Thoracic aorta (tissue), 2 donors: ENCODE measurements at regions not wholly inside any gene's neighbourhood (a gene's known extent, or its start where the extent isn't known, plus 50 kb on each side); places are given as distances from the start of the nearest gene placed in this dataset.
"Not testable (repeated sequence)": the region's sequence is repeated elsewhere in the genome, so short reads cannot be mapped to it uniquely, and the experiment has no call there.

ENCODE experiments used
- ATAC-seq: fragments of 150-250 bp; one replicate; pipeline ENCODE4 v1.8.0; 2017; ENCODE audit warnings: low read depth; ENCODE audit not compliant: insufficient number of reproducible peaks, low FRiP score
- DNase-seq: peaks from one replicate; pipeline ENCODE4 v3.0.0-alpha.2; 2020; ENCODE audit warnings: low spot score
- H3K27ac ChIP-seq, 2 donors: fragments of 200-600 bp; sonication (generic); 1 replicate in 1 of 2; 2 replicates in 1 of 2; pipeline ENCODE4 v1.5.1; 2016; ENCODE audit warnings: mild to moderate bottlenecking in 2 of 2, moderate library complexity in 2 of 2
- H3K27me3 ChIP-seq: fragments of 200-600 bp; sonication (generic); replicated peaks from 2 replicates; pipeline ENCODE4 v1.6.0; 2016; ENCODE audit warnings: mild to moderate bottlenecking; ENCODE audit not compliant: insufficient read depth
- H3K36me3 ChIP-seq: fragments of 200-600 bp; sonication (generic); one replicate; pipeline ENCODE4 v1.5.1; 2016
- H3K4me1 ChIP-seq, 2 donors: fragments of 200-600 bp; sonication (generic); 1 replicate in 1 of 2; 2 replicates in 1 of 2; pipeline versions ENCODE4 v1.5.1 to v1.6.0; 2016; ENCODE audit warnings: low read depth in 2 of 2, mild to moderate bottlenecking in 1 of 2; ENCODE audit not compliant: control insufficient read depth in 1 of 2
- H3K4me3 ChIP-seq: fragments of 200-600 bp; sonication (generic); 2 replicates; pipeline ENCODE4 v1.5.1; 2016; ENCODE audit warnings: mild to moderate bottlenecking
- H3K9me3 ChIP-seq: fragments of 200-600 bp; sonication (generic); 2 replicates; pipeline ENCODE4 v1.5.1; 2016
- TF ChIP-seq, protein P1 (sequence below): fragments of 200-600 bp; sonication (generic); IDR thresholded peaks from one replicate; pipeline ENCODE4 v1.5.1; 2019; ENCODE audit warnings: antibody characterized with exemption

DNA sequence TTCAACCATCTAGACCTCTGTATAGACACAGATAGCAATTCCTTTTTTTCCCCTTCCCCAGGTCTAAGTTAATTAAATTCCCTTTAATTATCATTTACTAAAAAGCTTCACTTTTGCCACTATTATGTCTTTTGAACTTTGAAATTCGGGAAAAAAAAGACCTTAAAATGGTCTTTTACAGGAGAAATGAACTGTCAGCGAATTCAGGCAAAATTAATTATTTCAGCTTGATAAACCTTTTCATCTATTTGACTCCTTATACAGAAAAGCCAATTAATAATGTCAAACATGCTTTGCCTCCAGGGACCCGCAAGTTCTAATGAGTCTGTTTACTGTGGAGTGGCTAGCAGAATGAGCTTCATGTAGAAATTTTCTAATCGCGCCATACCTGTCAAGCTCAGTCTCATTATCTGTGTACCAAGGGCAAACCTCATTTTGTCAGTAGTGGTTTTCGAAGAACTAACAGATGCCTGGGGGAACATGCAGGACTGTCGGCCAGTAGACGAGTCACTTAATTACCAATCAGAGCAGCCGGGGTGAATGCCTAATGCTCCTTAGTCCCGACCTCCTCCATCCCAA is 287.7 kb downstream of the INSIG2 start:
- no peak for DNase-seq
- Histone ChIP-seq H3K27ac (no peak overlapping the region), H3K27me3 (no peaks in the 10 kb centered on the region), H3K4me3 (no peak overlapping the region), H3K4me1 (no peaks in the 10 kb centered on the region), H3K9me3 (no peaks in the 10 kb centered on the region), H3K36me3 (no peaks in the 10 kb centered on the region)
- no peak for ATAC-seq
- TF ChIP-seq, protein P1, sequence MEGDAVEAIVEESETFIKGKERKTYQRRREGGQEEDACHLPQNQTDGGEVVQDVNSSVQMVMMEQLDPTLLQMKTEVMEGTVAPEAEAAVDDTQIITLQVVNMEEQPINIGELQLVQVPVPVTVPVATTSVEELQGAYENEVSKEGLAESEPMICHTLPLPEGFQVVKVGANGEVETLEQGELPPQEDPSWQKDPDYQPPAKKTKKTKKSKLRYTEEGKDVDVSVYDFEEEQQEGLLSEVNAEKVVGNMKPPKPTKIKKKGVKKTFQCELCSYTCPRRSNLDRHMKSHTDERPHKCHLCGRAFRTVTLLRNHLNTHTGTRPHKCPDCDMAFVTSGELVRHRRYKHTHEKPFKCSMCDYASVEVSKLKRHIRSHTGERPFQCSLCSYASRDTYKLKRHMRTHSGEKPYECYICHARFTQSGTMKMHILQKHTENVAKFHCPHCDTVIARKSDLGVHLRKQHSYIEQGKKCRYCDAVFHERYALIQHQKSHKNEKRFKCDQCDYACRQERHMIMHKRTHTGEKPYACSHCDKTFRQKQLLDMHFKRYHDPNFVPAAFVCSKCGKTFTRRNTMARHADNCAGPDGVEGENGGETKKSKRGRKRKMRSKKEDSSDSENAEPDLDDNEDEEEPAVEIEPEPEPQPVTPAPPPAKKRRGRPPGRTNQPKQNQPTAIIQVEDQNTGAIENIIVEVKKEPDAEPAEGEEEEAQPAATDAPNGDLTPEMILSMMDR = no peak

DNA sequence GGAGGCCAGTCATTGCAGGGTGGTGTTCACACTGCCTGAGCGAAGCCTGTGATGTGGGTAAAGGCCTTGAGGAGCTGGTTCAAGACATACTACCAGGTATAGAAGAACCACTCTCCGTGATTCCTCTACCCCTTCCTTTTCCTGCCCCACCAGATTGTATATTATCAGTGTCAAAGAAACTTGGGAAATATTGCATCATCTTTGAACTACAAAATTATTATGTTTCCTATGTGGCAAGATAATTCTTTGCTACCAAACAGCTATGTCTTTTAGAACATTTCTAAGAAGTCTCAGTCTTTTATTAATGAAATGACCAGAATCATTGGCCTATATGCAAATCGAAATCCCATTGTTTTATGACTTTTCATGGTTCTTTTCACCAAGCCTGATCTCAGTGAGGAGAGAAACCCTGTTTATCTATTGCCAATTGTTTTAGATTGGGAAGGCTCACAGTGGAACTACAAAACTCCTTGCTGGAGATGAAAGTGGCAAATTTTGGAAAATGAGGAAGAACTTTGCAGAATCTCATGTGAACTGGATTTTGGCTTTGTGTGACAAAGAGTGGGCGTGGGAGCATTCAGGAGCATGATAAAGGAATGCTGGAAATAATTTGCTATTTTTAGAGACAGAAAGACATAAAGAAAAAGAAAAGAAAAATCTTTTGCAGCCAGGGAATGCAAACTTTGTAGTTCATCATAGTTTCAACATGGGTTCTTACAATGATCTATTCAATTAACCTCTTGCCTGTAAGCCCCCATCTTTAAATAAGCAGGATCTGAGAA is 286.9 kb downstream of the INSIG2 start:
- no peaks in the 10 kb centered on the region for H3K4me1 ChIP-seq
- no peak overlapping the region for H3K4me3 ChIP-seq
- H3K27ac ChIP-seq = no peak overlapping the region
- ATAC-seq (no peak), DNase-seq (no peak)
- no peaks in the 10 kb centered on the region for H3K9me3 ChIP-seq
- H3K36me3 ChIP-seq = no peaks in the 10 kb centered on the region
- TF ChIP-seq, protein P1 = no peak
- H3K27me3 ChIP-seq = no peaks in the 10 kb centered on the region

DNA sequence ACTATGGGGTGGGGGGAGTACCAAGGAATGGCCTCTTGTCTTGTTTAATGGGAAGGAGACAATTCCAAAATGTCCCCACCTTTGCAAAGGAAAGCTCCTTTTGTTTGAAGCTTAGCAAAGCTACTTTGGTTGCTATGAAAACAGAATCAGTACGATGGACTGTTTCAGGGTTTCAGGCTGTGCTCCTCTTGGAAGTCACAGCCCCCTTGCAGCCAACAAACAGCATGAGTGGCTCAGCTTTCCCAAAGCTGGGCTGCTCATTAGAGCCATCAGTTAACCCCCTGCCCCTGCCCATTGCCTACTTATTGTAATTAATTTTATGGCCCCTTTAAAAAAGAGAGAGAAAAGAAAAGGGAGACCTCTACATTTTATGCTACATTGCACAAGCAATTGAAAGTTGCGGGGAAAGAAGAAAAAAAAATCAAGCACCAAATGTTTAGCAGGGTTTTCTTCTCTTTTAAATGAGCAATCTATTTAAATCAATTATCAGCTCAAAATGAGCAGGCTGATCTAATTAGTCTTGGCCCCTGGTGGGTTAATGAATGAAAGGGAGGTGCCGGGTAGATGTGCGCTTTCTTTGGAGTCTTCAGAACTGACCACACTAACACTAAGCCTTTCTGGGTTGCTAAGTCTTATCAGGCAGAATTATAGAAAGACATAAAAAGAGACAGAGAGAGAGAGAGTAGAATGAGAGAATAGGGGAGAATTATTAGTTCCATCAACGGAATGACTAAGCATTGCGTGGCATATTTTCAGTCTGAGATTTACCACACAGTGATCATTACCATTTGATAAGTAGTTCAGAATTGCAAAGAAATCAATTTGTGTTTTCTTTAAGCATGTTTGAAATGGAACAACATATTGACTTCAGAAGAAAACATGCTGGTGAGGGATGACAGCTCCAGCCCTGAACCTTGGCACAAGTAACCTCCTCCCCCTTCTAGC is 284.9 kb downstream of the INSIG2 start:
- H3K36me3 ChIP-seq = no peaks in the 10 kb centered on the region
- H3K27ac ChIP-seq = no peak overlapping the region
- no peak overlapping the region for H3K4me3 ChIP-seq
- no peaks in the 10 kb centered on the region for H3K4me1 ChIP-seq
- no peak for DNase-seq
- H3K9me3 ChIP-seq = no peaks in the 10 kb centered on the region
- ATAC-seq = no peak
- TF ChIP-seq, protein P1 = no peak
- H3K27me3 ChIP-seq = no peaks in the 10 kb centered on the region

DNA sequence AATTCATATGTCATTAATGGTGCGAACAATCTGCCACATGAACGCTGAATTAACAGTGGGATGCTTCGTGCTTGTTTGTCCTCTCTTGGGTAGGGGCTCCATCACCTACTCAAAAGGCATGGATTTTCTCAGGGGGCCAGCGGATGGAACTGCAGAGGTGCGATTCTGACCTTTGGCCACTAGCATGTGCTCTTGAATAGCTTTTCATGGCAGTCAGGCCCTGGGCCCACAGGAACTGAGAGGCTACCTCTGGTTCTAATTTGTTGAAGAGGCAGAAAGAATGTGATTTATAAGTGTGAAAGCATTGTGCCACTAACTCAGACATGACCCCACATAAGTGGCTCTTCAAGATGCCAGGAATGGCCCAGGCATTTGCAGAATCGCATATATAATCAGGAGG is 283.2 kb downstream of the INSIG2 start:
- TF ChIP-seq, protein P1 = no peak
- ATAC-seq (no peak), DNase-seq (no peak)

DNA sequence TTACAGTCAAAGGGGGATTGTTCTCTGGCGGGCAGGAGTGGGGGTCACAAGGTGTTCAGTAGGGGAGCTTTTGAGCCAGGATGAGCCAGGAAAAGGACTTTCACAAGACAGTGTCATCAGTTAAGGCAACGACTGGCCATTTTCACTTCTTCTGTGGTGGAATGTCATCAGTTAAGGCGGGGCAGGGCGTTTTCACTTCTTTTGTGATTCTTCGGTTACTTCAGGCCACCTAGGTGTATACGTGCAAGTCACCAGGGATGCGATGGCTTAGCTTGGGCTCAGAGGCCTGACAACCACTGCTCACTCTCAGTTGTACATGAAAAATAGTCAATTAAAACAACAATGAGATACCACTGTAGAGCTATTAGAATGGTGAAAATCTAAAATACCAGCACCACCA is 281.2 kb downstream of the INSIG2 start:
- H3K27ac ChIP-seq, H3K4me1 ChIP-seq, H3K27me3 ChIP-seq, H3K36me3 ChIP-seq, DNase-seq, H3K4me3 ChIP-seq, H3K9me3 ChIP-seq, ATAC-seq: not testable (repeated sequence)

More for the DNA sequence above, 283.2 kb downstream of the INSIG2 start:
- no peaks in the 10 kb centered on the region for H3K4me1 ChIP-seq
- H3K27me3 ChIP-seq = no peaks in the 10 kb centered on the region
- no peak overlapping the region for H3K4me3 ChIP-seq
- H3K27ac ChIP-seq = no peak overlapping the region
- no peaks in the 10 kb centered on the region for H3K9me3 ChIP-seq
- H3K36me3 ChIP-seq = no peaks in the 10 kb centered on the region
